ENCODE measurements at regions not wholly inside any gene's neighbourhood (a gene's known extent, or its start where the extent isn't known, plus 50 kb on each side); places are given as distances from the start of the nearest gene placed in this dataset.
"Not testable (repeated sequence)": the region's sequence is repeated elsewhere in the genome, so short reads cannot be mapped to it uniquely, and the experiment has no call there.

GRCh38 chr1:57586842-57587241 lies 163.0 kb upstream of the DAB1 start:
- peaks cover 22% of the 10 kb centered on the region for H3K9me3 Mint-ChIP-seq
- no peaks in the 10 kb centered on the region for H3K36me3 Mint-ChIP-seq (ENCODE audit: low read depth)
- no peak for DNase-seq
- H3K27ac Mint-ChIP-seq: no peak overlapping the region
- no peaks in the 10 kb centered on the region for H3K4me1 Mint-ChIP-seq (ENCODE audit: low read depth)
- TF ChIP-seq CTCF (IDR thresholded peaks at IDR 0.05): no peak
- no peaks in the 10 kb centered on the region for H3K27me3 Mint-ChIP-seq (ENCODE audit: insufficient read depth)
- H3K4me3 Mint-ChIP-seq: no peak overlapping the region

- H3K36me3 Mint-ChIP-seq (ENCODE audit: low read depth): no peaks in the 10 kb centered on the region; the same call in 1 of the 2 replicates
- no peaks in the 10 kb centered on the region for H3K4me1 Mint-ChIP-seq (ENCODE audit: low read depth)
- TF ChIP-seq CTCF (IDR thresholded peaks at IDR 0.05): no peak
- H3K27ac Mint-ChIP-seq: no peak overlapping the region
- no peaks in the 10 kb centered on the region for H3K27me3 Mint-ChIP-seq (ENCODE audit: insufficient read depth)
- DNase-seq: no peak
- peaks cover 24% of the 10 kb centered on the region for H3K9me3 Mint-ChIP-seq
- no peak overlapping the region for H3K4me3 Mint-ChIP-seq
Measured at GRCh38 chr1:57578680-57579079, 154.8 kb upstream of the DAB1 start.

DNA sequence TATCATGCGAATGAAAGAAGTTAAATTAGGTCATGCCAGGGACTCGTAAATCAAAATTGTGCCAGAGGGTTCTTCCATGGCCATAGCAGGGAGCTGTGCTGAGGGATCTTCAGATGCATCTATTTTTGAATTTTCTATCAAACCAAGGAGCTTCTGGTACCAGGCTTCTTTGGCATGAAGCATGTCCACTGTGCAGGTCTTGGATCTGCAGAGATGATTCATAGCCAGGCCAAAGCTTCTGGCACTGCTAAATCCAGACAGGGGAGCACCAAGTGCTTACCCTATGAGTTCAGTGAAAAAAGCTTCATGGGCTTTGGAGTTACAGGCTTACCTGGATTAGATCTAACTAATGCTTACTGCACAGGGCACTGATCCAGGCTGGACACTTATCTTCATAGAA lies 154.2 kb upstream of the DAB1 start:
- no peaks in the 10 kb centered on the region; the same call in 1 of the 2 replicates for H3K36me3 Mint-ChIP-seq (ENCODE audit: low read depth)
- no peak overlapping the region for H3K27ac Mint-ChIP-seq
- no peak overlapping the region for H3K4me3 Mint-ChIP-seq
- H3K9me3 Mint-ChIP-seq: peaks cover 25% of the 10 kb centered on the region
- TF ChIP-seq CTCF (IDR thresholded peaks at IDR 0.05): no peak
- H3K27me3 Mint-ChIP-seq (ENCODE audit: insufficient read depth): no peaks in the 10 kb centered on the region
- no peaks in the 10 kb centered on the region for H3K4me1 Mint-ChIP-seq (ENCODE audit: low read depth)
- no peak for DNase-seq

GRCh38 chr1:57576756-57577155 lies 152.9 kb upstream of the DAB1 start:
- peaks cover 24% of the 10 kb centered on the region for H3K9me3 Mint-ChIP-seq
- H3K4me1 Mint-ChIP-seq (ENCODE audit: low read depth): no peaks in the 10 kb centered on the region
- H3K36me3 Mint-ChIP-seq (ENCODE audit: low read depth): peaks cover 4% of the 10 kb centered on the region; the same call in 1 of the 2 replicates
- no peak for TF ChIP-seq CTCF (IDR thresholded peaks at IDR 0.05)
- H3K27ac Mint-ChIP-seq: no peak overlapping the region
- no peak for DNase-seq
- H3K4me3 Mint-ChIP-seq: no peak overlapping the region
- H3K27me3 Mint-ChIP-seq (ENCODE audit: insufficient read depth): no peaks in the 10 kb centered on the region; the same call in 1 of the 2 replicates

GRCh38 chr1:57572016-57572415 lies 148.2 kb upstream of the DAB1 start:
- Mint-ChIP-seq H3K36me3 (ENCODE audit: low read depth) (peaks cover 4% of the 10 kb centered on the region; the same call in 1 of the 2 replicates), H3K9me3 (peaks cover 18% of the 10 kb centered on the region), H3K4me1 (ENCODE audit: low read depth) (no peaks in the 10 kb centered on the region)

GRCh38 chr1:57558066-57558465 lies 134.2 kb upstream of the DAB1 start:
- H3K27ac Mint-ChIP-seq; H3K27me3 Mint-ChIP-seq (ENCODE audit: insufficient read depth); H3K4me1 Mint-ChIP-seq (ENCODE audit: low read depth); H3K4me3 Mint-ChIP-seq; DNase-seq; H3K36me3 Mint-ChIP-seq (ENCODE audit: low read depth): not testable (repeated sequence)
- peaks cover 18% of the 10 kb centered on the region for H3K9me3 Mint-ChIP-seq

More at GRCh38 chr1:57572016-57572415, 148.2 kb upstream of the DAB1 start:
- Mint-ChIP-seq H3K4me3 (no peak overlapping the region), H3K27me3 (ENCODE audit: insufficient read depth) (no peaks in the 10 kb centered on the region; the same call in 1 of the 2 replicates), H3K27ac (no peak overlapping the region)
- DNase-seq: no peak
- no peak for TF ChIP-seq CTCF (IDR thresholded peaks at IDR 0.05)

Data from HFFc6 (cell line).